NCI-H128 (cell line): ENCODE measurements at regions not wholly inside any gene's neighbourhood (a gene's known extent, or its start where the extent isn't known, plus 50 kb on each side); places are given as distances from the start of the nearest gene placed in this dataset.
"Not testable (repeated sequence)": the region's sequence is repeated elsewhere in the genome, so short reads cannot be mapped to it uniquely, and the experiment has no call there.

Experiments
- DNase-seq: peaks from one replicate; lab custom pipeline; 2025; ENCODE audit not compliant: unreplicated experiment; lab: John Stamatoyannopoulos, UW

DNA sequence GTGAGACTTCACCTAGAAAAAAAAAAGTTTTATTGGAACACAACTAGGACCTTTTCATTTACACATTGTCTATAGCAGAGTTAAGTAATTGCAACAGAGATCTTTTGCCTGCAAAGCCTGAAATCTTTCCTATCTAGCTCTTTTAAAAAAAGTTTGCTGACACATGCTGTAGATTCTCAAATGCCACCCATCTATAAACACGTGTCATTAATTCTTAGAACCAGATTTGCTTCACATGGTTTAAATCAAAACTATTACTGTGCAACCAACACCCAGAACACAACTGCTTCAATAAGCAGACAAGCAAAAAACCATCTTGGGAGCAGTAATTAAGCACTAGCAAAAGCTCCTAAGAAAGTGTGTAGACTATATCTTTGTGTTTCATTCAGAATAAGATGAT, 55.0 kb downstream of the OXSM start:
- DNase-seq: no peak

DNA sequence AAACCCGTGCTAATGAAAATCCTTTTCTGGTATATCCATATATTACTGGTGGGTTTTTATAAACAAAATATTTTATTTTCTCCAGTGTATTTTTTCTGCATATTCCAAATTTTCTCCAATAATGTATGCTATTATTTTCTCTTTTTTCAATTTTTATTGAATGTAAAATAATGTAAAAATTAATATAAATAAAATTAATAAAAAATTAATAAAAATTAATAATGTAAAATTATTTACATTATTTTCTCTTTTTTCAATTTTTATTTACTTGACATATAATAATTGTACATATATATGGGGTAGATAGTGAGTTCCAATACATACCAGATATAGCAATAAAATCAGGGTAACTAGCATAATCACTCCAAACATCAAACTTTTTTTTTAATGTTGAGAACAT, 56.4 kb downstream of the OXSM start:
- DNase-seq: no peak

DNA sequence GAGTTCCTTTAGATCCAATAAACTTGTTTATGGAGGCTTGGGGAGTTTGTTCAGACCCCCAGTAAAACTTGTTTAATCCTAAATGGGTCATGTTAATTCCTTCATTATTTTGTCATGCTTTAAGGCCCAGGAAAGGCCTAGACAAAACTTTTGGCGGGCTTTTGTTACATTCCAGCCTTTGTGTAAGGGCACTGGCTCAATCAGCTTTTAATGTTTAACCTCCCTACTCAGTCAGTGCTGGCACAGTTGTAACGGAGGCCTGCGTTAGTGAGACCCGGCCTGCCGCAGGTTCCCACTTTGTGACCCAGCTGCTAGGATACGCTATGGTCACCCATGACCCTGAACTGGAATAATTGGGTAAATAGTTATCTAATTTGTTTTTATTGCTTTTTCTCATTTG, 59.2 kb downstream of the OXSM start:
- no peak for DNase-seq

DNA sequence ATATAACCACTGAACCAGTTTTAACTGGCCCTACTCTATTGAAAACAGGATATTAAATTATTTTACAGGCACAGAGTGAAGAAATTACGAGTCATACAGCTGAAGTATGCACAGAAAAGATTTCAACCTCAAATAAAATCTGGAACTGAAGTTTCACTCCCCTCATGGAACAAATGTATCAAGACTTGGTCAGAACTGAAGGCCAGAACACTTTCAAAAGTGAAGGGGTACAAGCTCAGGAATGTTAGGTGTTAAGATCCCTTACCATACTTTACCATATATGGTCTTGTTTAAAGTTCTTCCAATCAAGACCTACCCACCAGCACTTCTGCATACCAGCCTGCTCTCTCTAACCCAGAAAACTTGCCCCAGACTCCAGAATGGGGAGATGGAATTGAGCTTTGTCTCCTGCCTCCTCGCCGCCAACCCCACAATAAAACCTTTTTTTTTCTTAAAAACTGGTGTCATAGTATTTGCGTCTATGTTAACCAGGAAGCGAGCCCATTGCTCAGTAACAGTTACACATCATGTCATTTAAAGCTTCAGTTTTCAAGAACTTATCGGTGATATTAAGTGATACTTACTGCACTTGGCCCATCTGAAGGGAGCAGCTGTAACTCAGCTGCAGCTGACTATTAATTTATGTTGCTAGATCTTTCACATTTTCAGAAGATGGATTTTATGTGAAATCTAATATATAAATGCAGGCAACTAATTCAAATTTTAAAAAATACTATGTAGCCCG, 59.9 kb downstream of the OXSM start:
- DNase-seq: no peak

DNA sequence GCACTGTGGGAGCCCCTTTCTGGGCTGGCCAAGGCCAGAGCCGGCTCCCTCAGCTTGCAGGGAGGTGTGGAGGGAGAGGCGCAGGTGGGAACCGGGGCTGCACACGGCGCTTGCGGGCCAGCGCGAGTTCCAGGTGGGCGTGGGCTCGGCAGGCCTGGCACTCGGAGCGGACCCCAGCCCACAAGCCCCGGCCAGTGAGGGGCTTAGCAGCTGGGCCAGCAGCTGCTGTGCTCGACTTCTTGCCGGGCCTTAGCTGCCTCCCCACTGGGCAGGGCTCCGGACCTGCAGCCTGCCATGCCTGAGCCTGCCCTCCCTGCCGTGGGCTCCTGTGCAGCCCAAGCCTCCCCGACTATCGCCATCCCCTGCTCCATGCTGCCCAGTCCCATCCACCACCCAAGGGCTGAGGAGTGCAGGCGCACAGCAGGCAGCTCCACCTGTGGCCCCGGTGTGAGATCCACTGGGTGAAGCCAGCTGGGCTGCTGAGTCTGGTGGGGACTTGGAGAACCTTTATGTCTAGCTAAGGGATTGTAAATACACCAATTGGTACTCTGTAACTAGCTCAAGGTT, 61.9 kb downstream of the OXSM start:
- not testable (repeated sequence) for DNase-seq

DNA sequence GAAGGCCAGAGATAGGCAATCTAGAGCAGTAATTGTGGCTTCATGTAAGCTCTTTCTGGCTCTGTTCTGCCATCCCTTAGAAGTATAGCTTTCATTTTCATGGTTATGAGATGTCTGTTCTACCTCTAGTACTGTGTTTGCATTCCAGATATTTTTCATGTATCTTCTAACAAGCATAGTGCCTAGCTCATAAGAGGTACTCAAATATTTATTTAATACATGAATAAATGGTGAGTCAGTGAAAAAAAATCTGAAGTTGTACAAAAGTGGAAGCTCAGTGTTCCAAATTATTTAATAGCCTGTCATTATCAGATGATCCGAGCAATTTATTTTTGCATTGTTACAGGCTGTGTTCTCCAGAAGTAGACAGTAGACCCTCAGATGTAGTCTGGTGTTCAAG, 64.3 kb downstream of the OXSM start:
- DNase-seq: no peak

DNA sequence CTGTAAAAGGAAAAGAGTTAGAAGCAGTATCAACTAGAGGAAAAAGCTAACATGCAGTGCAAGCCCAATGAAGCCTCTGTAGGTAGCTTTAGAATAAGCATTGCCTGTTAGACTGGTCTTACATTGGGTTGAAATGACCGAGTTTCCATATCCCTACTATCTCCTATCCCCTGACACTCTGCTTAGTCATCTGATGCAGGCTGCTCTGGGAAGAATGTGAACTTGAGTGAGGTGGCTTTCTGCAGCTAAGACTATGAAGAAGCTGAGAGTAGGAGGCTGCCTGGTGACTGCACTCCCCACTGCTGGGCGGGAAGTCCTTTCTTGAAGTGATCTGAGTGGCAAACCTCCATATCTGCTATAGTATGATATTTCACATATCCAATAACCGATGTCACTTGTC, 64.7 kb downstream of the OXSM start:
- DNase-seq: no peak

DNA sequence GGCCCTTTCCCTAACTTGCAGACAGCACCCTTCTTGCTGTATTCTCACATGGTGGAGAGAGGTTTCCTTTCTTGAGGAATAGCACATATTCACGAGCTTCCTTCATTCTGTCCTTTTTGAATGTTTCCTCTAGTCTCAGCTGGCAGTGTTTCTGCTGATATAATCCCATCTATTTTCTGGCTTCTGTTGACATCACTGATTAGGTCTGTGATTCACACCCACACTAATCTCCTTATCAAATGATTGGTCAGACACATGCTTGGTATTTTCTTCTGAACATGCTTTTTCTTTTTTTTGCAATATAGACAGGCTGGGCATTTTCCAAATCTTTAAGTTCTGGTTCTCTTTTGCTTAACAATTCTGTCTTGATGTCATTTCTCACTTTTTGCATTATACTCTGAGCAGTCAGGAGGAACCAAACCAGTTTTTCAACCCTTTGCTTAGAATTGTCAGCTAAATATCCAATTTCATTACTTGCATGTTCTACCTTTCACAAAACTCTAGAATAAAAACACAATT, 65.4 kb downstream of the OXSM start:
- DNase-seq: no peak

DNA sequence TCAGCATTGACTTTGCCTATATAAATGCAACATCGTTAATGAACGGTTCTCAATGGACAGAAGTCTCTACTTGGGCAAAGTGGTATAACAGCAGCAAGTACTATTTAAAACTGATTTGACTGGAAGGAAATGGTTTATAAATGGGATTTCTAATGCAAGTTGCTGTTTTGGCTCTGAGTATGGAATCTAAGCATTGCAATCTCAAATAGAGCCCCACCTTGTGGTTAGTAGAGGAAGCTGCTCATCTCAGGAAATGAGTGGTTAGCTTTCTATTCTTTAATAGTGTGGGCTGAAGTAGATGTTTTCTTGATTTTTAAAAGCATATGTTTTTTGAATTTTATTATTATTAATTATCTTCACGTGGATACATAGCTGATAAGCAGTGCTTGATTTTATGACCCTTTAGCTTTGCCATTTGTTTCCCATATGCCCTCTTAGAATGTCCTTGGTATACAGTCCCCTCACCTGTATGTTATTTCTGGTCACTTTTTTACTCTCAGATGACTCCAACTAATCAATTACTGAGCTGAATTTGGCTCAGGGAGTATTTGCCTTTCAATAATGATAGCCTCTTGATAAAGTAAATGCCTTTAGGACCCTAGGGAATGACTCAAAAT, 67.1 kb downstream of the OXSM start:
- DNase-seq: no peak

DNA sequence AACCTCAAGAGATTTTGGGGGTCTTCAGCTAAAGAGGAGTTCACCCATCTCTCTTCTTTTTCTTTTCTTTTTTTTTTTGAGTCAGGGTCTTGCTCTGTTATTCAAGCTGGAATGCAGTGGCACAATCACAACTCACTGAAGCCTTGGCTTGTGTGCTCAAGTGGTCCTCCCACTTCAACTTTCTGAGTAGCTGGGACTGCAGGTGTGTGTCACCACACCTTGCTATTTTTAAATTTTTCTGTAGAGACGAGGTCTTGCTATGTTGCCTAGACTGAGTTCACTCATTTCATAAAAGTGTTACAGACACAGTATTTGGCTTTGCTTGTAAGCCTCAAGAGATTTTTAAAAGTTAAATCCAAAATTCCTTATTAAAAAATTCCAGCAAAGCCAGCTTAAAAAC, 71.7 kb downstream of the OXSM start:
- DNase-seq: no peak

DNA sequence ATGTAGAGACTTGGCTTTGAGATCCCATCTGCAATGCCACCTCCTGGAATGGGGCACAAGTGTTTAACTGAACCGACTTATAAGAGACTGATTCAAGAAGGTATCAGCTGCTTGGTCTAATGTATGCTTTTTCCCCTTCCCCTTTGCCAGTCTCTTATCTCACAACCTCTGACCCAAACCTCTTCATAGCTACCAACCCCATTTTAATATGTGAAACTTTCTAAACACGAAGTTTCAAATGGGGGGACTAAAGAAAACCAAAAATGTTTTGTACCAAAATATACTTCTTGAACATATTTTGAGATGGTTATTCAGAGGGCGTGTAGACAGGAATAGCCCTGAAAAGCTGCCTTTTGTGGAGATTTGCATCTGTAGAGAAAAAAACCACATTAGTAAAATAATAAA, 73.1 kb downstream of the OXSM start:
- DNase-seq: no peak

DNA sequence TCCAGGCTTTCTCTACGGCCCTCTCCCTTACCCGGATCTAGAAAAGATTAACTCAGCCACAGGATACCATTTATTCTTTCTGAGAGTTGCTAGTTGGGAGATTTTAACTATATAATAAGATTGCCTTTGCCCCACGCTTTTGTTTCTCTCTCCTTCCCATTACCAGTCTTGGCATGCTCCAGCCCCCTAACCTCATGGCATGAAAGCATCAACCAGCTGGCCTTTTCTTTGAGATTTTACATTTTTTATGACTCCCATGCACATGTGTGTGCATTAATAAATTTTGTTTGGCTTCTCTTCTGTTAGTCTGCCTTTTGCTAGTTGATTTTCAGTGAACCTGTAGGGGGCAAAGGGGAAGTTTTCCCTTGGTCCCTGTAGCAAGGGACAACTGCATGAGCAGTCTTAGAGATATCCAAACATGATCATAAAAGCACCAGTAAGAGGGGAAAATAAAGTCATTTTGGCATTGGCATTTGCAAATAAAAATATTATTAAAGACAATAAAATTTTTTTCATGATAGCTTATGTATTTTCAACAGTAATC, 73.6 kb downstream of the OXSM start:
- DNase-seq: no peak

DNA sequence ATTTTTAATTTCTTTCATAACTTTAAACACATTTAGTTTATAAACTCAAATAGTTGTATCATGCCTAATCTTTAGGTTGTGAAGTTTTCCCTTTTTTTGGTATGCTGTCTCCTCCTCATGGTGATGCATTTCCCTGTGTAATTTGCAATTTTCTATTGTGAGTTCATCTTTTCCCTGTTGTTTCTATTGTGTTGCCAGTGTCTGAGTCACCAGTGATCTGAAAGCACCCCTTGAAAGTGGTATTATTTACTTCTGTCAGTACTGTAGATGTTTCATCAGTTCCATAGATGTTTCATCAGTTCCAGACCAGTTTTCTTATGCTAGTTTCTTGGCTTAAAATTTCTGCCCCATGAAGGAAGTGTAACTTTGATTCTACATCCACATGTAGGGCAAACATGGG, 80.6 kb downstream of the OXSM start:
- no peak for DNase-seq

DNA sequence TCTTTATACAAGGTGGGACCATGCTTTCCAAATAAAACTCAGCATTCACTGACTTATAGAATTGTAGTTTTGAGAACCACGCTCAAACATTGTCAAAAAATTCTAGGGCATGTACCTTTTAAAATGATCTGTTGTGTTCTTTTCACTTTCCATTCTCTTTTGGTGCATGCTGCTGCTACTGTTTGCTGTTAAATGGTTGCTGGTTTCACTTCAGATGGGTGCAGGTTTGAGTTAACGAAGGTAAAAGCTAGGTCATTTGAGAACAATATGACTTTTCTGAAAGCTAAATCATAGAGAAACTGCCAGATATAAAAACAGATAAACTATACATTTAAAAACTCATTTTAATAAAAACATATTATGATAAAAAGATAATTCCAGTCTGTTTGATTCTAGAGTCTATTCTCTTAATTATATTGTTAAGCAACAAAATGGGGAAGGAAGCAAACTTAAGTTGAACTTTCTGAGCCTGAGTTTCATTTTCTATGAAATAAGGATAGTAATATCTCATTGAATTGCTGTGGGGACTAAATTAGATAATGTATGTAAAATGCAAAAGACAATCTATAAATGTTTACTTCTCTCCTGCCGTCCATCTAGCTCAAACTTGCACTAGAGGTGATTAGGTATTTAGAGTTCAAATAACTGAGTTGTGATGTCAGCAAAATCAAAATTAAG, 82.4 kb downstream of the OXSM start:
- no peak for DNase-seq

DNA sequence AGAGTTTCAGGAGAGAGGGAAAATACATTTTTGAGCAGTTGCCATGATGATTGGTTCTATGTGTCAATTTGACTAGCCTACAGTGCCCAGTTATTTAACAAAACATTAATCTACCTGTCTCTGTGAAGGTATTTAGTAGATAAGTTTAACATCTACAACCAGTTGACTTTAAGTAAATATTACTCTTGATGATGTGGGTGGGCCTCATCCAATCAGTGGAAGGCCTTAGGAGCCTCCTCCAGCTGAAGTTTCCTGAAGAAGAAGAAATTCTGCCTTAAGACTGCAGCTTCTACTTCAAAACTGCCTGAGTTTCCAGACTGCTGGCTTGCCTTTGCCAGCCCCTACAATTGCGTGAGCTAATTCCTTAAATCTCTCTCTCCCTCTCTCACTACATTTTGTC, 93.6 kb downstream of the OXSM start:
- DNase-seq: no peak

DNA sequence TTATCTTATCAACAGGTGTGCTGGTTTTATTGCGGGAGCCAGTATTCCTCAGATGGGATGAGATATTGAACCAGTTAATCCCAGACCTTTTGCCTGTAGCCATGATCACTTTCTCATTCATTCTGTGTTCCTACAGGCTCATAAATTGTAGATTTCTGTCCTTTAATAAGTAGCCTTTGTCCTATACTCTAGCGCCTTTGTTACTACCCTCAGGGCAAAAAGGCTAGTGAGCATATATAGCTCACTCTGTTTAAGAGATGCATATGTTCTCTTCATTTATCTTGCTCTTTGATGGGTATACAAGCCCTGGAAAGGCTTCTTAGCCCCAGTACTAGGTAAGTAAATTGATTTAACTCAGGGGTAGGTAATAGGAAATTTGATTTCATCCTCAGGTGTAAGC, 95.1 kb downstream of the OXSM start:
- DNase-seq: no peak

DNA sequence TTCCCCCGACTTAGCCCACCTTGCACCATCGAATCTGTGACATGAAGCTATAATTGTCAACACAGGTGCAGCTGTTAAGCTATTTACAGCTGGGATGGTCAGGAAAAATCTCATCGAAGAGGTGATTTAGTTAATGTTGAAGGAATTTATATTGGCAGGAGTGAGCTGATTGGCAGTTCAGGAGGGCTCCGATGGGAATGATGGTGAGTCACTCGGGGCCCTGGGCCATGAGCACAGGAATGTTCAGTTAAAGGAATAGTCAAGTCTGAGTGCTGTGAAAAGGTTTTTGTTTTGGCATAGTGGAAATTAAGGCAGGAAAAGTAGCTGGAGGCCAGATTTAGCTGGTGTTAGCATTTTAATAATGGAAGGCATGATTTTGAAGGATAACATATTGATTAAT, 95.7 kb downstream of the OXSM start:
- DNase-seq: no peak

DNA sequence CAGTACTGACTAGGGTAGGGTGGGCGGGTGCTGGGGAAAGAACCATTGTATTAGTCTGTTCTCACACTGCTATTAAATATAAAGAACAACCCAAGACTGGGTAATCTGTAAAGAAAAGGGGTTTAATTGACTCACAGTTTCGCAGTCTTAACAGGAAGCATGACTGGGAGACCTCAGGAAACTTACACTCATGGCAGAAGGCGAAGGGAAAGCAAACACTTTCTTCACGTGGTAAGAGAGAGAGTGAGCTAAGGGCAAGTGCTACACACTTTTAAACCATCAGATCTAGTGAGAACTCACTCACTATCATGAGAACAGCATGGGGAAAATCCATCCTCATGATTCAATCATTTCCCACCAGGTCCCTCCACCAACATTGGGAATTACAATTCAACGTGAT, 98.0 kb downstream of the OXSM start:
- DNase-seq: no peak

DNA sequence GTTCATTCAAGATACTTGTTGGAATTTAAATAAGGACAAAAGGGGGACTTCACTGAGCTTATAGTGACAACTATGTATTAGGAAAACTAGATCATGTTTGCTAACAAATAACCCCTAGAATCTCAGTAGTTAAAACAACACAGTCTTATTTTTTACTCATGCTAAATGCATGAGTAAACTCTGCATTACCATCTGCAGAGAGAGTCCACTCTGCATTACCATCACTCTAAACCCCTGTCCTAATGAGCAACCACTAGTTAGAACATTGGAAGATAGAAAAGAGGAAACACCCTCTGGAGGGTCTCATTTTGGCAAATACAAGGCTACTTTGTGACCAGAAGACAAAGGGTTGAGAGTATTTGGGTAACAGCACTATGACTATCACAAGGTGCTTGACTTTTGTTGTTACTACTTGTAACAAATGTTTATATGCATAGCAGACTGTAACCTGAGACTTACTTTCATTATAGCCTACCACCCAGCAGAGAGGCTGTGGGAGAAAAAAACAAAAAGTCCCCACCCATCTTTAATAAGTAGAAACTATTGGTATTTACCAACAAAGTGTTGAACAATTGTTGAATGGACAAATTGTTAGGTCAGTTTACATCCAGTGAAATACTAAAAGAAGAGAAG, 99.1 kb downstream of the OXSM start:
- no peak for DNase-seq

DNA sequence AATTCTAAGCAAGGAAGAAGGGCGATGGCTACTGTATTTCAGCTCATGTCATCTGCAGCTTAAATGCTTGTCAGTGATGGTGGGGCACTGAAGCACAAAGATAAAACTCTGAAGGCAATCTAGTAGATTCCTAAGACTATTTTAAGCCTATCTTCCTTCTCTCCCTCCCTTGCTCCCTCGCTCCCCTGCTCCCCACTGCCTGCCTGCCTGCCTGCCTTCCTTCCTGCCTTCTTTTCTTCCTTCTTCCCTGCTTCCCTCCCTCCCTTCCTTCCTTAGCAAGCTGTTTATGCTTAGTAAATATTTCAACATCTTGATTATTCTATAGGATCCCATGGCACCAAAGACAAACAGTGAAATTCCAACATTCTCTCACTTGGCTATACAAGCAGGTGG, 99.6 kb downstream of the OXSM start:
- no peak for DNase-seq

DNA sequence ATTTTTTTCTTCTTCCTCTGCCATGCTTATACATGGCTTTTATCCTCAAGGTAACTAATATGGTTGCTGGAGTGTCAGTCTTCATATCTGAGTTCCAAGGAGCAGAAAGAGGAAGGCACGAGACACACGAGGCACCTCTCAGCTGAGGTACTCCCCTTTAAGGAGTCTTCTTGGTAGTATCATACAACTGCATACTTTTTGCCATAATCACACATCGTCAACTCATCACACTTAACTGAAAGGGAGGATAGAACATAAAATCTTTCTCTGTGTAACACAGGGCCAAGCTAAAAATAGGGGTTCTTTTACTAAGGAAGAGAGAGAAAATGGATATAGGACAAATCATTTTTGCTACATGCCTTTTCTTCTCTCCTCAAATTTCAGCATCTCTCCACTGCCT, 104.2 kb downstream of the OXSM start:
- DNase-seq: no peak
